Activated CD4-positive, CD25-positive, alpha-beta regulatory T cell treated with anti-CD3 and anti-CD28 coated beads, Interleukin-2, amount 50 U/mL, for 16 hours (primary cell): ENCODE measurements at regions not wholly inside any gene's neighbourhood (a gene's known extent, or its start where the extent isn't known, plus 50 kb on each side); places are given as distances from the start of the nearest gene placed in this dataset.
A peak's percentile ranks its signal among the peaks of the same experiment; 100 is the strongest.

Source experiments
- DNase-seq: peaks from one replicate; pipeline ENCODE4 v3.0.0-alpha.2; 2020; ENCODE audit warnings: low read depth, low spot score

- DNase-seq: no peak
Measured at GRCh38 chr17:77364941-77365583, 224.3 kb downstream of the SEC14L1 start.

- DNase-seq: no peak
Measured at GRCh38 chr17:77365584-77366186, 224.9 kb downstream of the SEC14L1 start.

GRCh38 chr17:77366206-77366557, 225.4 kb downstream of the SEC14L1 start:
- no peak for DNase-seq

GRCh38 chr17:77366558-77367245, 225.9 kb downstream of the SEC14L1 start:
- no peak for DNase-seq

- DNase-seq: no peak
Measured at GRCh38 chr17:77369544-77369971, 228.8 kb downstream of the SEC14L1 start.

- no peak for DNase-seq
Measured at GRCh38 chr17:77370586-77370985, 229.8 kb downstream of the SEC14L1 start.

GRCh38 chr17:77371117-77371887, 230.5 kb downstream of the SEC14L1 start:
- no peak for DNase-seq

- no peak for DNase-seq
Measured at GRCh38 chr17:77371888-77372443, 231.2 kb downstream of the SEC14L1 start.

- DNase-seq: no peak
Measured at GRCh38 chr17:77372444-77373298, 231.9 kb downstream of the SEC14L1 start.

GRCh38 chr17:77373299-77374169, 232.8 kb downstream of the SEC14L1 start:
- DNase-seq: no peak

GRCh38 chr17:77374170-77374936, 233.6 kb downstream of the SEC14L1 start:
- peak; percentile 33 for DNase-seq

- DNase-seq: no peak
Measured at GRCh38 chr17:77375108-77375916, 234.5 kb downstream of the SEC14L1 start.

GRCh38 chr17:77375917-77376651, 235.3 kb downstream of the SEC14L1 start:
- DNase-seq: peak; percentile 42

- no peak for DNase-seq
Measured at GRCh38 chr17:77376795-77377709, 236.3 kb downstream of the SEC14L1 start.

- no peak for DNase-seq
Measured at GRCh38 chr17:77377710-77378235, 237.0 kb downstream of the SEC14L1 start.

GRCh38 chr17:77378318-77379064, 237.7 kb downstream of the SEC14L1 start:
- no peak for DNase-seq
